Spleen (tissue), 7 donors: ENCODE measurements at regions not wholly inside any gene's neighbourhood (a gene's known extent, or its start where the extent isn't known, plus 50 kb on each side); places are given as distances from the start of the nearest gene placed in this dataset.

Experiments used
- CTCF ChIP-seq, 11 experiments: fragments of 200-600 bp in 7 of 11; fragments of 450-650 bp in 4 of 11; sonication (generic) in 4 of 11; IDR thresholded peaks in 8 of 11; conservative IDR thresholded peaks in 3 of 11; 1 replicate in 7 of 11; 2 replicates in 4 of 11; pipeline versions ENCODE4 v1.4.0 to v1.8.0; 2016 to 2021; ENCODE audit warnings: antibody characterized with exemption in 11 of 11, inconsistent platforms in 4 of 11, mild to moderate bottlenecking in 1 of 11
- POLR2AphosphoS5 ChIP-seq, 3 donors: sonication (generic); formaldehyde crosslinking; IDR thresholded peaks; one replicate each; pipeline ENCODE4 v1.5.1; 2017; ENCODE audit warnings: antibody characterized with exemption in 3 of 3
- donor health status: DM: no; HTN: no; CAD: no; lungs with moderate emphysema.
- donor health status: DM: no; HTN: no; CAD: no.
- donor health status: DM: no; HTN: no; CAD: no.

GRCh38 chr3:170754311-170754693 is 115.7 kb downstream of the RPL22L1 start:
- TF ChIP-seq CTCF (IDR thresholded peaks at IDR 0.05 in 8 of 11, conservative IDR thresholded peaks at IDR 0.05 in 3 of 11) (no peak), POLR2AphosphoS5 (IDR thresholded peaks at IDR 0.05) (no peak)
